HG03025 (cell line): ENCODE measurements at regions not wholly inside any gene's neighbourhood (a gene's known extent, or its start where the extent isn't known, plus 50 kb on each side); places are given as distances from the start of the nearest gene placed in this dataset.

Experiments used
- ATAC-seq: cut with Tn5 transposase; IDR thresholded peaks from one replicate; pipeline ENCODE4 v1.9.1; 2021; ENCODE audit warnings: mild to moderate bottlenecking, moderate library complexity; ENCODE audit not compliant: unreplicated experiment, low FRiP score

GRCh38 chr7:32273297-32273696 is 203.1 kb upstream of the PDE1C start:
- ATAC-seq: no peak

DNA sequence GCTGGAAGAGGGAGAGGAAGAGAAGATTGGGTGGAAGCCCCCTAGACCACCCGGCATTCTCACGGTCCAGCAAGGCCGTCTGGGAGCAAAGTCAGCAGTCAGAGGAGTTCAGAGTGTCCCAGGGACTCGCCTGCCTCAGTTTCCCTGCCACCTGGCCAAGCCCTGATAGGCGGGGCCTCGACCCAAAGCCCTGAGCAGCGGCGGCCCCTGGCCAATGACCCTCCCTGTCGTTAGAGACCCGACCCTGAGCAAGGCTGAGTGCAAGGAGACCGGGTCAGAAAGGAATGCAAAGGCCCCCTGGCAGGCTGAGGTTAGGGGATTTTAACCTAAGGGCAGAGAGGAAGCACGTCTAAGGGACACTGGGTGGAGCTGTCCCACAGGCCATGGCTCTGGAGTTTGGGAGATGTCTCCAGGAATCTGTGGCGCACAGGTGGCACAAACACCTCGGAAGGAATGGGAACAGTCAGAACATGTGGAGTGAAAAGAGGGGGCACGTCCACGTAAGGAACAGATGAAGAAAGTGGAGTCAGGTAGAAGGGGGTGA is 196.8 kb upstream of the PDE1C start:
- no peak for ATAC-seq

DNA sequence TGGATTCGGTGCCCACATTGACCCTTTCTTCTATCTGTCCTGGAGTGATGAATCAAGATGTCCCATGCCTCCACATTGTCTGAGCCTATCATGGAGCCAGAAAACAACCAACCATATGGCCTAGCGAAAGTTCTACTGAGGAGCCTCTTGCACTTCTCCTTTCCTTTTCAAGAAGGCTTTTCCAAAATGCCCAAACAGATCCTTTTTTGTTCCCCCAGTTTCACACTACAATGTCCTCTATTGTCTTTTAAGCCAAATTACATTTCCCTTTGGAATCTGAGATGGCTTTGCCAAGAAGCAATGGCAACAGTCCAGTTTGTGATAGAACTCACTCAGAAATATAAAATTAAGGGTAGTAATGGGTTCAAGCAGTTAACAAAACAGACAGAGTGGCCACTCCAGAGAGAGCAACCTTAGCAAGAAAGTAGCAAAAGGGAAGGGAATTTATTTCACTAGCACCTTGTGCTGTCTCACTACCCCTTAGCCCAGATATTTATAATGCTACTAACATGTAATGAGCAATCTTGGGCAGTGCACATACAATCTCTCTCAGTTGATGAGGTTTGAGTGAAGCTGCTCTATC is 194.6 kb upstream of the PDE1C start:
- no peak for ATAC-seq

- ATAC-seq: no peak
Observed at GRCh38 chr7:32263611-32264010, 193.4 kb upstream of the PDE1C start.

GRCh38 chr7:32262315-32262714 is 192.1 kb upstream of the PDE1C start:
- ATAC-seq: no peak

- peak; percentile 96 for ATAC-seq
Observed at GRCh38 chr7:32259931-32260596, 189.9 kb upstream of the PDE1C start.

GRCh38 chr7:32258265-32258664 is 188.1 kb upstream of the PDE1C start:
- no peak for ATAC-seq

DNA sequence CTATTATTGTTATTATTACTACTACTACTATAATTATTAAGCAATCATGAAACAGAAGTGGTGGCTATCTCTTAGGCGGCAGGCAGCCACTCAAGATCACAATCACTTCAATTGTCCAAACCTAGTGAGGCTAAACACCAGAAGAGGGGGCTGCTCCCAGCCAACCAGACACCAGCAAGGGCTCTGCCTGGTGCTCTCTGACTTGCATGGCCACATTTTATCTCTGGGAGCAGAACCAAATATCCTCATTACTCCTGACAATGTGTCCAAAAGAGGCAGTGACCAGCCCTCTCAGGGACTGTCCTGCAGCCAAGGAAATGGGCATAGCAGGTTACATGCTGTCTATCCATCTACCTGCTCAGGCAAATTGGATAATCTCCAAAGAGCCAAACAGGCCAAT is 187.4 kb upstream of the PDE1C start:
- no peak for ATAC-seq

DNA sequence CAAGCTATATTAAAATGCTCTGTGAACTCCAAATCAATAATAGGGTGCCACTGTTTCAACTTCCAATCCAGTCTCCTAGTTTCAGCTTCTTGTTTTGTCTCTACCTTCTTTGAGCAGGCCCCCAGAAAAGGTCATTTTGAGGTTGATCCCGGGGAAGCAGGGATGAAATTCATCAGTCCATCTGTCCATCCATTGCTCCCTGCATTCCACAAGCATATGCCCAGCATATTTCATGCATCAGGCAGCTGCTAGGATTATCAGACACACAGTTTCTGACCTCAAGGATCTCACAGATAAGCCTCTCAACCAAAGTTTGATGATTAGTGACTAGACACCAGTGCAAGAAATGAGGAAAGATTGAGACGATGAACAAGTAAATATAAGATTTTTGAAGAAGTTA is 186.6 kb upstream of the PDE1C start:
- no peak for ATAC-seq

- no peak for ATAC-seq
Observed at GRCh38 chr7:32256376-32256775, 186.2 kb upstream of the PDE1C start.

DNA sequence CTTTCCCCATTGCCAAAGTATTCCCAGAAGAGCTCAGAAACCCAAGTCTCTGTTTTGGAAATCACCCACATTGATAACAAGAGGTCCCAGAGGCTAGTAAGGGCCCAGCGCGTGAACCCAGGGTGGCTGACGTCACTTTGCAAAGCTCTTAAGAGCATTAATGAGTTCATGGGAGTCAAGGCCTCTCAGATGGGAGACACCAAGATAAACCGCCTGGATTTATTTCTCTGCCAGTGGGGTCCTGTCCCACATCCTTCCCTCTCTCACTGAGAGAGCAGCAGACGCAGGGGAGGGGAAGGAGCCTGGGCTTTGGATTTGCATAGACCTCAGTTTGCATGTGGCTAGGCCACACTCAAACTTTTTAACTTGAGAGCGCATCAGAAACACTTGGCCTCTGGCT is 184.8 kb upstream of the PDE1C start:
- no peak for ATAC-seq

DNA sequence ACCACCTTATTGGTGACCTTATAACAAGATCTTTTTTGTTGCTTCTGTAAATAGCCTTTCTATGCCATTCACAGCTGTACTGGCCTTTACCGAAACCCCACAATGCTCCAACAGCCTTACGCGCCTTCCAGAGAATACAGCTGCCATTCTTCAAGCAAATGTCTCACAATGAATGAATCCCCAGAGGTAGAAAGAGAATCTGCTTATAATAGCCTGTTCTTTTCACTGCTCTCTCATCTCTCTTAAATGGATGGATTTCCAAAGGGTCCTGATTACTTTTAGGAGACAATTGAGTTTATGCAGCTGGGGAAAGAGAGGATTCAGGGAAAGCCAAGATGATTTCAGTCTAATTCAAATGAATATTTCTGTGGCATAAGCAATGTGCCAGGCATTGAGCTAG is 183.1 kb upstream of the PDE1C start:
- ATAC-seq: no peak

DNA sequence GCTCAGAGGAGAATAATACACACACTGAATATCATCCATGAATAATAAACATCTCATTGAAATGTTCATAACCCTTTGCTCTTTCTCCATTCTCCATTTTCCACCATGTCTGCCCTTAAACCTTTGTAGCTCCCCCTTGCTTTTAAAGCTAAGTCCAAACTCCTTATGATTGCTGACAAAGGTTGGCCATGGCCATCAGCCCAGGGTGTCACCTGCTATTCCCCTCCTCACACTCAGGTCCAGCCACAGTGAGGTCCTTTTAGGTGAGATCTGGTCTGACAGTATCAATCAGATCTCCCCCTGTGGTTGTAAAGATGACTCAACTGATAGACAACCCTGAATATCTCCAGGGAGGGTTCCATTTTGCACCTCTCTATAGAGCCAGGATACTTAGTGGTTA is 181.5 kb upstream of the PDE1C start:
- ATAC-seq: no peak

- ATAC-seq: no peak
Observed at GRCh38 chr7:32250471-32251260, 180.5 kb upstream of the PDE1C start.

DNA sequence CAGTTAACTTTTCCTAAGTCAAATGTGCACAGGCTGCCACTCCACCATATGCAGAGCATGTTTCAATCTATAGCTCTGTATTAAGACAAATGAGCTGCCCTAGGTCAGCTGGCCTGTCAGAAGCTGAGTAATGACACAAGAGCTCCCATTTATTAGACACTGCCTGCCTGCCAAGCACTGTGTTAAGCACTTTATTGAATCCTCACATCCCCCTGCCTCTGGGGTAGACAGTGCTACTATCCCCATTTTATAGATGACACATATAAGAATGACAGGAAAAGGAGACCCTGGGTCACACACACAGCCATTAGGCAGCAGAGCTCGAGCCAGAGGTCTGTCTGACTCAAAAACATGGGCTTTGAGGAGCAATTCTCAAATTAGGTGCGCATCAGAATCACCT is 179.8 kb upstream of the PDE1C start:
- ATAC-seq: no peak

GRCh38 chr7:32248522-32248921 is 178.3 kb upstream of the PDE1C start:
- no peak for ATAC-seq

DNA sequence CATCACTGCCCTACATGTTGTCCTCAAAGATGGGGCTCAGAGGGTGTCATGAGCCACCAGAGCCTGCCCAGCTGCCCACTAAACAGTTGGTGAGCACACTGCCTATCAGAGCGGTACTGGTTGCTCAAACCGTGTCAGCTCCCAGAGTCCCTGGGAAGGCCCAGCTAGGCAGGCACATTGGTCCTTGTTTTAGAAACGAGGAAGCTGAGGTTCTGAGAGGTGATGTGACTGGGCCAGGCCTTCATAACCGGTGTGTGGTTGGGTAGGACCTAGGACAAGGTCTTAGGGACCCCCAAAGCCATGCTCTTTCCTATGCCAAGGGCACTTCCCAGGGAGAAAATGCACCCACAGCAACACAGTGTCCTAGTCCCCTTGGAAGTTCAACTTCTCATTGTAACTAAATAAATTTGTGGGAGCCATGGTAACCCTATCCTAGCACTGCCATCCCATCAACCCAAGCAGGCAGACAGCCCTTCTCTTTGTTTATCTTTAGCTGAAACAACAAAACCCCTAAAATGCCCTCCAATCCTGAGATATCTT is 174.7 kb upstream of the PDE1C start:
- no peak for ATAC-seq

GRCh38 chr7:32243687-32244290 is 173.6 kb upstream of the PDE1C start:
- ATAC-seq: no peak

DNA sequence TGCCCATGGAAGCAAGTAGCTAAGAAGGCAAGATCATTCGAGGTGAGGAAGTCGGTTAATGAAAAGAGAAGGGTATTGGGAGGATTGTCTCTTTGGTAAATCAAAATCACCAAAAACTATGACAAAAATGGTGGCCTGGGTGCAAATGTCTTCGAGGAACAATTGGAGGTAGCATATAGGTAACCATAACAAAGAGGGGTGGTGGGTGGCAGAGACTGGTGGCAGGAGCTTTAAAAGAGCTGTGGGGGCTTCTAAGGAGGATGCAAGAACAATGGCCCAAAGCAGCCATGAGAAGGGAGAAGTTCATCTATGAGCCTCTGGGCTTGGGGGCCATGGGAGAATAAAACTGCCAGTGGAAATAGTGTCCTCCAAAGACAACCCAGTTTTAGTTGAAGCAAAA is 172.2 kb upstream of the PDE1C start:
- ATAC-seq: no peak

- ATAC-seq: no peak
Observed at GRCh38 chr7:32241636-32242035, 171.4 kb upstream of the PDE1C start.

GRCh38 chr7:32239764-32240163 is 169.6 kb upstream of the PDE1C start:
- no peak for ATAC-seq
